GM12872 (cell line): ENCODE measurements at regions not wholly inside any gene's neighbourhood (a gene's known extent, or its start where the extent isn't known, plus 50 kb on each side); places are given as distances from the start of the nearest gene placed in this dataset.

Source experiments
- CTCF ChIP-seq: IDR thresholded peaks from 3 replicates; pipeline ENCODE4 v1.5.1; 2011; ENCODE audit warnings: low read depth, mild to moderate bottlenecking, low read length, moderate library complexity; ENCODE audit not compliant: insufficient read depth

GRCh38 chr9:88635151-88635550 is 100.2 kb downstream of the NXNL2 start:
- no peak for TF ChIP-seq CTCF

- no peak for TF ChIP-seq CTCF
These were observed 106.7 kb downstream of the NXNL2 start for GRCh38 chr9:88641456-88642240.

GRCh38 chr9:88642336-88642735 is 107.4 kb downstream of the NXNL2 start:
- no peak for TF ChIP-seq CTCF

- TF ChIP-seq CTCF, result no peak
These were observed 109.0 kb downstream of the NXNL2 start for GRCh38 chr9:88643931-88644330.

GRCh38 chr9:88645172-88645878 is 110.3 kb downstream of the NXNL2 start:
- no peak for TF ChIP-seq CTCF

GRCh38 chr9:88645879-88646199 is 110.9 kb downstream of the NXNL2 start:
- TF ChIP-seq CTCF, result no peak

- no peak for TF ChIP-seq CTCF
These were observed 111.7 kb downstream of the NXNL2 start for GRCh38 chr9:88646539-88647300.
